ENCODE measurements at regions not wholly inside any gene's neighbourhood (a gene's known extent, or its start where the extent isn't known, plus 50 kb on each side); places are given as distances from the start of the nearest gene placed in this dataset.

- Histone ChIP-seq H3K79me1 (ENCODE audit: low read depth in 1 of 2, low read length in 2 of 2) (no peaks in the 10 kb centered on the region), H3K56ac (ENCODE audit: extremely low read depth, insufficient read depth, low read length) (no peak overlapping the region), H2BK20ac (ENCODE audit: low read depth, low read length) (no peak overlapping the region), H2BK15ac (ENCODE audit: low read depth, low read length) (no peak overlapping the region), H3K4me2 (ENCODE audit: low read depth, low read length) (no peak overlapping the region), H3K4ac (ENCODE audit: low read depth, low read length) (no peak overlapping the region), H3K18ac (ENCODE audit: low read depth, low read length) (no peak overlapping the region), H3K14ac (replicated peaks; ENCODE audit: low read depth, low read length) (no peak overlapping the region), H2AK9ac (replicated peaks; ENCODE audit: low read depth, low read length, poor library complexity) (no peak overlapping the region), H3K27me3 (ENCODE audit: control insufficient read depth, insufficient read depth, low read length) (no peaks in the 10 kb centered on the region), H2BK120ac (ENCODE audit: low read depth, low read length) (no peak overlapping the region), H3K4me1 (ENCODE audit: control insufficient read depth, insufficient read depth, low read length) (no peaks in the 10 kb centered on the region), H2AK5ac (ENCODE audit: low read depth, low read length) (no peak overlapping the region), H3K27ac (ENCODE audit: insufficient read depth, low read length) (no peak overlapping the region), H3K23ac (ENCODE audit: low read depth, low read length) (no peak overlapping the region), H3K9me1 (ENCODE audit: insufficient read depth, low read length) (no peaks in the 10 kb centered on the region), H2BK5ac (ENCODE audit: low read depth, low read length, poor library complexity, severe bottlenecking) (no peak overlapping the region), H3K9ac (ENCODE audit: low read depth, low read length) (no peak overlapping the region), H3K9me3 (ENCODE audit: control insufficient read depth, insufficient read depth, low read length) (no peaks in the 10 kb centered on the region), H3K4me3 (ENCODE audit: insufficient read depth, low read depth, low read length) (no peak overlapping the region), H4K8ac (ENCODE audit: low read depth in 2 of 2, low read length in 2 of 2) (no peak overlapping the region; a peak in 1 of 4 replicates), H4K5ac (ENCODE audit: low read depth, low read length) (no peak overlapping the region), H4K20me1 (ENCODE audit: insufficient read depth, low read length) (no peaks in the 10 kb centered on the region), H3K36me3 (ENCODE audit: control insufficient read depth, insufficient read depth, low read length) (no peaks in the 10 kb centered on the region), H2AFZ (replicated peaks; ENCODE audit: low read length, poor library complexity) (no peak overlapping the region), H4K91ac (ENCODE audit: insufficient read depth, low read depth, low read length) (no peak overlapping the region)
- ATAC-seq (ENCODE audit: low read depth) (no peak), DNase-seq (no peak)
- 100% methylated on average over 2 of the region's 11 CpGs; no CpG with 5 or more reads in 1 of the 2 experiments for WGBS, 2 experiments (ENCODE audit: extremely low coverage in 2 of 2, insufficient read length in 1 of 2)
- POLR2A ChIA-PET (ENCODE audit: unreplicated experiment) = no interaction called here
- intact Hi-C loops (cut with micrococcal nuclease) = no loop called here
- CTCF ChIA-PET = no interaction called here
- in situ Hi-C loops (cut with MboI; ENCODE audit: low sequenced_read_pairs) = no loop called here
- no TSS peak for BruUV-seq (replicated peaks)
- dilution Hi-C loops (cut with HindIII; ENCODE audit: low sequenced_read_pairs, unreplicated experiment) = no loop called here
- TF ChIP-seq MXI1 (IDR thresholded peaks at IDR 0.05; ENCODE audit: borderline replicate concordance, low read depth, low read length) (no peak), SMC3 (IDR thresholded peaks at IDR 0.05; ENCODE audit: low read depth, low read length) (no peak), BHLHE40 (IDR thresholded peaks at IDR 0.05; ENCODE audit: low read depth, low read length) (no peak), CTCF (conservative IDR thresholded peaks at IDR 0.05; ENCODE audit: low read depth, low read length) (no peak), POLR2A (IDR thresholded peaks at IDR 0.05; ENCODE audit: low read depth, low read length) (no peak), NFE2L2 (IDR thresholded peaks at IDR 0.05; ENCODE audit: low read depth, low read length) (no peak), MAZ (IDR thresholded peaks at IDR 0.05; ENCODE audit: borderline replicate concordance, low read depth, low read length) (no peak), RAD21 (IDR thresholded peaks at IDR 0.05; ENCODE audit: low read length) (no peak), MAFK (IDR thresholded peaks at IDR 0.05; ENCODE audit: low read depth, low read length) (no peak), ELK1 (IDR thresholded peaks at IDR 0.05; ENCODE audit: borderline replicate concordance, low read depth, low read length) (no peak), FOS (IDR thresholded peaks at IDR 0.05; ENCODE audit: low read depth, low read length) (no peak), RFX5 (IDR thresholded peaks at IDR 0.05; ENCODE audit: low read depth, low read length) (no peak), USF2 (IDR thresholded peaks at IDR 0.05; ENCODE audit: low read depth, low read length) (no peak), RCOR1 (IDR thresholded peaks at IDR 0.05; ENCODE audit: insufficient replicate concordance, low read length) (no peak), CHD1 (IDR thresholded peaks at IDR 0.05; ENCODE audit: low read depth, low read length) (no peak)
These were observed 166.3 kb upstream of the SERTAD2 start for GRCh38 chr2:64819774-64820688.

Data from IMR-90 (cell line).